Uterus (tissue), 2 donors: ENCODE measurements at regions not wholly inside any gene's neighbourhood (a gene's known extent, or its start where the extent isn't known, plus 50 kb on each side); places are given as distances from the start of the nearest gene placed in this dataset.

ENCODE experiments used
- POLR2A ChIP-seq, 2 donors: fragments of 450-650 bp; IDR thresholded peaks; one replicate each; pipeline ENCODE4 v1.6.1; 2016; ENCODE audit warnings: antibody characterized with exemption in 2 of 2, mild to moderate bottlenecking in 1 of 2, moderate library complexity in 1 of 2
- TF ChIP-seq, protein P1 (sequence below), 4 experiments: fragments of 200-600 bp in 2 of 4; fragments of 450-650 bp in 2 of 4; sonication (generic) in 2 of 4; IDR thresholded peaks; one replicate each; pipeline ENCODE4 v1.5.1; 2016 to 2019; ENCODE audit warnings: antibody characterized with exemption in 4 of 4, mild to moderate bottlenecking in 2 of 4, moderate library complexity in 1 of 4

DNA sequence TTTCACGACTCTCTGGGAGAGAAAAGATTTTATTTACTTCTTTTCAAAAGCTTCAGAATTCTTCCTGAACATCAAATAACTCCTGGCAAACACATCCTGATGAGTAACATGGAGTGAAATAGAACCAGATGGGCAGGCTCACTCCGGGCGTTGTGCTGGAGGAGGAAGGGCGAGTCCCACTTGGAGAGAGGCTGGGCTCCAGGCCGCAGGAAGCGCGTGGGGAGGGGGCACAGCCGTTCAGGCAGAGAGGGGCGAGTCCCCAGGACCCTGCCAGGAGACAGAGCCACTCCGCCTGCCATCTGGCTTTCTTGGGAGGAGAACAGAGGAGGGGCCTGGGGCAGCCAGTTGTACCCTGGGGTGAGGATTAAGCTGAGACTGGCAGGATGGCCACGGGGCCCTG is 265.9 kb upstream of the ZMIZ1 start:
- peak in 1 of 2 donors; percentile 23 for TF ChIP-seq POLR2A (IDR thresholded peaks at IDR 0.05)
- TF ChIP-seq, protein P1, sequence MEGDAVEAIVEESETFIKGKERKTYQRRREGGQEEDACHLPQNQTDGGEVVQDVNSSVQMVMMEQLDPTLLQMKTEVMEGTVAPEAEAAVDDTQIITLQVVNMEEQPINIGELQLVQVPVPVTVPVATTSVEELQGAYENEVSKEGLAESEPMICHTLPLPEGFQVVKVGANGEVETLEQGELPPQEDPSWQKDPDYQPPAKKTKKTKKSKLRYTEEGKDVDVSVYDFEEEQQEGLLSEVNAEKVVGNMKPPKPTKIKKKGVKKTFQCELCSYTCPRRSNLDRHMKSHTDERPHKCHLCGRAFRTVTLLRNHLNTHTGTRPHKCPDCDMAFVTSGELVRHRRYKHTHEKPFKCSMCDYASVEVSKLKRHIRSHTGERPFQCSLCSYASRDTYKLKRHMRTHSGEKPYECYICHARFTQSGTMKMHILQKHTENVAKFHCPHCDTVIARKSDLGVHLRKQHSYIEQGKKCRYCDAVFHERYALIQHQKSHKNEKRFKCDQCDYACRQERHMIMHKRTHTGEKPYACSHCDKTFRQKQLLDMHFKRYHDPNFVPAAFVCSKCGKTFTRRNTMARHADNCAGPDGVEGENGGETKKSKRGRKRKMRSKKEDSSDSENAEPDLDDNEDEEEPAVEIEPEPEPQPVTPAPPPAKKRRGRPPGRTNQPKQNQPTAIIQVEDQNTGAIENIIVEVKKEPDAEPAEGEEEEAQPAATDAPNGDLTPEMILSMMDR (IDR thresholded peaks at IDR 0.05): no peak
